ENCODE measurements at regions not wholly inside any gene's neighbourhood (a gene's known extent, or its start where the extent isn't known, plus 50 kb on each side); places are given as distances from the start of the nearest gene placed in this dataset.
"Not testable (repeated sequence)": the region's sequence is repeated elsewhere in the genome, so short reads cannot be mapped to it uniquely, and the experiment has no call there.

DNA sequence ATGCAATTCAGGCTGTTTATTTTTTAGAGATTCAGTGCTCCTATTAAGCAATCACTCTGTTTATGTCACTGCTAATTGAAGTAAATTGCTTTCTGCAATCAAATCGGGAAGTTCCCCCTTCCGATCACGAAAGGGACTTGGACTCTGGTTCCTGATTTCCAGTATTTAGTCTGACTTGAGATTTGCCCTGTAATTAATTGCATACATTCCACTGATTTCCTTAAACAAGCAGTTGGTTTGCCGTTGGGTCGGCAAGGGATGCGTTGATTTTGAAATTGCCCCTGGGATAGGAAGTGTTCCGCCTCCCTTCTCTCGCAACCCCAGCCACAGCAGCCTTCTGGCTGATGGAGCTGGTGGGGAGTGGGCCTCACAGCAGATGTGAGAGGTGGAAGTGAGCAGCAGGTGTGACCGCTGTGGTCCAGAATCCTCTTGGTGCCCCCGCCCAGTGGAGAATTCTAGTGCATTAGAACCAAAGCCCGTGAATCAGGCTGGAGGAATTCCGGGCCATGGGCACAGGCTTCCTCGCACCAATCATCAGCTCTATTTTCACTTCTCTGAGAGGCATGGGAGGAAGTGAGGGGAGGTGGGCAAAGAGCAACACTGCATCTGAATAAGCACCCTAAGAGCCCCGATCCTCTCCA is 102.5 kb downstream of the SPRY4 start:
- intact Hi-C loops (cut with micrococcal nuclease): loop anchor here (5.0 to 10.0 kb wide), 2 partner anchors 135 to 208 kb away; partner anchors contain the start of gene GNPDA1

DNA sequence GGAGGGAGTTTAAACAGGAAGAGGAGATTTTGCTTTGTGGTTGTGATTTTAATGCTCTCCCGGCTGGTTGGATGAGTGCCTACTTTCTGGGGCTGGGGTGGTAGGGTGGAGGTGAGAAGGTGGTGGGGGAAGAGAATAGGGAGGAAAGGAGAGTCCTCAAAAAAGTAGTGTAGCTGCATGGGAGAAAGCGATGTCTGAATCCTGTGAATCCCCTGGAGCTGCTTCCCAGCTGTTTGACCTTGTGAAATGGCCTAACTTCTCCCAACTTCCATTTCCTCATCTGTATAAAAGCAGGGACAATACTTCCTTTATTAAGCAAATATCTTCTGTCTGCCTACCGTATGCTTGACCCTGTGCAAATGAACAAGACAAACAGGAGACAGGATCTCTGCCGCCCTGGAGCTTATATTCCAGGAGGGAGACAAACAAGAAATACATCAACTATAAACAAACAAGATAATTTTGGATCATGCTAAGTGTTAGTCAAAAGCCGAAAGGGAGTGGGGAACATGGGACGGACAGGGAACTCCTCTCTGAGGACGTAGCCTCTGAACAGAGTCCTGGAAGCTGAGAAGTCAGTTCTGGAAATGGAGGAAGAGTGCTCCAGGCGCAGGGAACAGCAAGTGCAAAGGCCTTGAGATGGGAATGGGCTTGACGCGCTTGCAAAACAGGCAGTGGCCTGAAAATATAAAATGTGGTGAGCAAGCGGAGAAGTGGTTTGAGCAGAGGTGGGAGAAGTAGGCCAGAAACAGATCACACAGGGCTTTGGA is 103.5 kb downstream of the SPRY4 start:
- intact Hi-C loops (cut with micrococcal nuclease): loop anchor here (5.0 to 10.0 kb wide), 2 partner anchors 136 to 206 kb away; partner anchors contain the start of gene GNPDA1

DNA sequence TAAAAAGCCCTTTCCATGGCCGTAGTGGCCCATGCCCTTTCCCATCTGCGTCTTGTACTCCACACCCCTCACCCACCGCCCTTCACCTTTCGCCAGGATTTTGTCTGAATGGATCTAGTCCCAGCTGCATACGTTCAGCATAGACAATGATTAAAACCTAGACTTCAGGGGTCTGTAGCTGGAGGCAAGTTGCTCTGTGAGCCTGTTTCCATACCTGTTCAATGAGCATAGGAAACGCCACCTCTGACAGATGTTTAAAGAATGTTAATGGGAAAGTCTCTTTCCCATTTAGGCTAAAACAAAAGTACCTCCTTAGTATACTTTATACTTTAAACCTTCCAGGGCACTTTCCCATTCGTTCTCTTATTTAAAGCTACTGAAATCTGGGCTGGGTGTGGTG is 105.7 kb downstream of the SPRY4 start:
- intact Hi-C loops (cut with micrococcal nuclease): no loop called here

DNA sequence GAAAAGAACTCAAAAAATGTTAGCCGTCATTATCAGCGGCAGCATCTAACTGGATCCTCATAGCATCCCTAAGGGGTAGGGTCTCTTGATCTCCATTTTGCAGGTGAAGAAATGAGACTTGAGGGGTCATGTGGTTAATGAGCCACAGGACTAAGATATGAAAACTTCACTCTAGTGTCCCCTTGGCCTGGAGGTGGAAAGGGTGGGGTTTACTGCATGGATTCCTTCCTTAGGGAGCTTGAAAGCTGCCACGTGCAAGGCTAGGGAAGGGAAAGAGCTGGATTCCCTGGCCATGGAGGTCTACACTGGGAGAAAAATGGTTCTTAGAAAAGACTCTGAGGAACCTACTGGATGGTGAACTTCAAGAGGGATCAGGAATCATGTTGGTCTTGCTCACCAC is 107.9 kb downstream of the SPRY4 start:
- intact Hi-C loops (cut with micrococcal nuclease): no loop called here

DNA sequence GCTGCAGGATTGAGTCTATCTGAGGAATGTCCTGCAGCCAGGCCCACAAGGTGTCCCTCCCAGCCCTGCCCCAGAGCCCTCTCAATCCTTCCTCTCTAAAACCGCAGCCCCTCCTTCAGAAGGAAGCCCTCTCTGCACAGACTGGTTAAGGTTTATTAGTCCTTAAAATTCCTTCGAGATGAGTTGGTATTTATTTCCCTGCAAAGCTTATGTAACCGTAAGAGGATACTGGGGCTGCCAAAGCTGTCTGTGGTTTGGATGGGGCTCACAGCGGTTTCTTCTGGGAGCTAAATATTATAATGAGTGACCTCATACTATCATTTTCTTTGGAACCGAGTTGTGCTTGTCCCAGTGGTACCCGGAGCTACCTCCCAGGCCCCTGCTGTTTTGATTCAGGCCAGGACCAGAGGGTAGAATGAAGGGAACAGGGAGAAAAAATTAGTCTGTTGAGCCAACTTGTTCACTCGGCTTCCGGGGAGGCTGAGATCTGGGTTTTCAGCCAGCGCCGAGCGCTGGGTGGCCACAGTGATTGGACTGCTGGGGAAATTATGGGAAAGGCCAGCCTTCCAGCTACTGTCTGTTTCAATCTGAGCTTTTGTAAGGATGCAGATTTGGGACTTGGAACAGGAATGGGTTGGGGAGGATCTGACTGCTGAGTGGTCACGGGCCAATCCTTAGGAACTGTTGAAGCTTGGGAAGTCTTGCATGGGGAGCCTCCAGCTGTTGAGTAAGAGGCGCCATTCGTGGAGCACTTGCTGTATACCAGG is 107.5 kb downstream of the NDFIP1 start:
- intact Hi-C loops (cut with micrococcal nuclease): no loop called here

DNA sequence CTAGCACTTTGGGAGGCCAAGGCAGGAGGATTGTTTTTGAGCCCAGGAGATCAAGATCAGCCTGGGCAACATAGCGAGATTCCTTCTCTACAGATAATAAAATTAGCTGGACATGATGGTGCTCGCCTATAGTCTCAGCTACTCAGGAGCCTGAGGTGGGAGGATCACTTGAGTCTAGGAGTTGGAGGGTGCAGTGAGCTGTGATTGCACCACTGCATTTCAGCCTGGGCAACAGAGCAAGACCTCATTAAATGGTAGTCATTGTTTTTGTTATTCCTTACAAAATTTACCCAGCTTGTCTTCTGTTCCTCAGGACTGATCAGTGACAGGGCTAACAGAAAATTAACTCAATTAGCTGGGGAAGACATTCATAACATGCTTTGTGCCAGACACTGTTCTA is 104.5 kb downstream of the NDFIP1 start:
- intact Hi-C loops (cut with micrococcal nuclease): no loop called here

DNA sequence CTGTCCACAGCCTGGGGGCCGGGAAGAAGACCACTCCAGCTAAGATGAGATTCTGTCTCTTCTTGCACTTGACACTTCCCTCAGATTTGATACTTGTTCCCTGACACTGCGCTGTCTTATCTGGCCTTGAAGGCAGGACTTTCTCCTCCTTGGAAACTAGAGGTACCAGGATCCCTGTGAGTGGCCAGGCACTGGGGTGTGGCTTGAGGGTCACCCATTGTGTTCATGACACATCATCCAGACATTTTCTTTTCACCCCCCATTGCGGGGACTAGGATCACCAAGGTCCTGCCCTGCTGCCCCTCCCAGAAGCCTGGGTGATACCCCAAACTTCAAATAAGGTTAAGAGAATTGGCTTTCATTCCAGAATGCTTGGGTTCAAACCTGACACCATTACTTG is 103.3 kb downstream of the NDFIP1 start:
- intact Hi-C loops (cut with micrococcal nuclease): no loop called here

DNA sequence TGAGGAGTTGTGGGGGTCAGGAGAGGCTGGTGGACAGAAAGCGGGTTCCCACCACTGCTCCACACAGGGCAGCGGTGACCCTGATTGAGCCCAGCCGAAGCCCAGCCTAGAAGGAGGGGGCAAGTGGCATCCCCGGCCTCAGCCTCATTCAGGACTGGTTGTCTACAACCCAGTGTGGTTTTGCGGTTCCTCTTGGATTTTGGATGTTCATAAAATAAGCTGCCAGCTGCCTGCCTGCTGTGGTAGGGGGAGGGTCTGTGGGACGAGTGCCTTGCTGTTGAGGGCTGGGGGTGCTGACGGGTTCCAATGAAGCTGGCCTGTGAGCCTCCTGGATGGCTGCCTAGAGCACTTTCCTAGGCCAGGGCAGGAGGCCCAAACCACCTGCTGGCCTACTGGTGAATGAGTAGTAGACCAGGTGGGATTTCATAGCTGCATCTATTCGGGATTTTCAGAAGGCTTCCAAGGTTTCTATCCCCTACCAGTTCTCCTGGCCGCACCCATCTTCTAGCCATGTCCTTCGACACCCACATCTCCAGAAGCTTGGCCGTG is 102.4 kb downstream of the NDFIP1 start:
- intact Hi-C loops (cut with micrococcal nuclease): no loop called here

DNA sequence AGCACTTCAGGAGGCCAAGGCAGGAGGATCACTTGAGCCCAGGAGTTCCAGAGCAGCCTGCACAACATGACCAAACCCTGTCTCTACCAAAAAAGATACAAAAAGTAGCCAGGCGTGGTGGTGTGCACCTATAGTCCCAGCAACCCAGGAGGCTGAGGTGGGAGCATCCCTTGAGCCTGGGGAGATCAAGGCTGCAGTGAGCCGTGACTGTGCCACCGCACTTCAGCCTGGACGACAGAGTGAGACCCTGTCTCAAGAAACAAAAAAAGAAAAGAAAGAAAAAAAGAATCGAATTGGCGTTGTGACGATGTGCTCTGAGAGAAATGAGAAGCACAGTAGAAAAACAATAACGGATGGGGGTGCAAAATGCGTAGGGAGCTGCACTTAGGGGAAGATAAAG is 101.4 kb downstream of the NDFIP1 start:
- intact Hi-C loops (cut with micrococcal nuclease): no loop called here

DNA sequence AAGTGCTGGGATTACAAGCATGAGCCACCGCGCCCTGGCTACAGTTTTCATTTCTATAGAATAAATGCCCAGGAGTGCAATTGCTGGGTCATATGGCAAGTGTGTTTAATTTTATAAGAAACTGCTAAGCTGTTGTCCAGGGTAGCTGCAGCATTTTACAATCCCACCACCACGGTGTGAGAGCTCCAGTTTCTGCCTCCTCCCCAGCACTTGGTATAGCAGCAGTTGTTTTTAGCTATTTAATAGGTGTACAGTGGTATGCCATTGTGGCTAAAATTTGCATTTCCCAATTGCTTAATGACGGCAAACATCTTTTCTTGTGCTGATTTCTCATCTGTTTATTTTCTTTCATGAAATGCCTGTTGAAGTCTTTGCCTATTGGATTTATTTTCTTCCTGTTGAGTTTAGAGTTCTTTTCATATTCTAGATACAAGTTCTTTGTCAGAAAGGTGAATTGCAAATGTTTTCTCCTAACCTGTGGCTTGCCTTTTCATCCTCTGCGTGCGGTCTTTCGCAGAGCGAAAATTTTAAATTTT is 100.3 kb downstream of the NDFIP1 start:
- intact Hi-C loops (cut with micrococcal nuclease): no loop called here

DNA sequence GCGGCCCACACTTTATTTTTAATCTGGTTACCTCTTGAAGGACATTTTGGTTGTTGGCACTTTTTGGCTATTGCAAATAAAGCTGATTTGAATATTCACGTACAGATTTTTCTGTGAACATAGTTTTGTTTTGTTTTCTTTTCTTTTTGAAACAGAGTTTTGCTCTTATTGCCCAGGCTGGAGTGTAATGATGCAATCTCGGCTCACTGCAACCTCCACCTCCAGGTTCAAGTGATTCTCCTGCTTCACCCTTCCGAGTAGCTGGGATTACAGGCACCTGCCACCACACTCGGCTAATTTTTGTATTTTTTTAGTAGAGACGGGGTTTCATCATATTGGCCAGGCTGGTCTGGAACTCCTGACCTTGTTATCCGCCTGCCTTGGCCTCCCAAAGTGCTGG is 99.7 kb downstream of the NDFIP1 start:
- intact Hi-C loops (cut with micrococcal nuclease): not testable (repeated sequence)

DNA sequence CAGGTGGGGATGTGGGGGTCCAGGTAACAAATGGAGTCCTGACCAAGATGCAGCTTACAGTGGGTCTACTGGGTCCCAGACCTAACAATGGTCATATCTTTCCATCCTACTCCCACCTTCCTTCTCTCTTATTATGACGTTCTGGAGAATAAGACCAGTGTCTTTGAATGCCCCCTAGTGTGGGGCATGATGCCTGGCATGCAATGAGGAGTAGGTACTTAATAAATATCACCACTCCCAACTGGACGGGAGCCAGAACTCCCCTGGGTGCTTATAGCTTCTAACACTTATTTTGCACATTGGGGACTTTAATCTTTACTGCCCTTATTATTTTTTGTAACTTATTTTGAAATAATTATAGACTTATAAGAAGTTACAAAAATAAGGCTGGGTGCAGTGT is 98.2 kb downstream of the NDFIP1 start:
- intact Hi-C loops (cut with micrococcal nuclease): no loop called here

DNA sequence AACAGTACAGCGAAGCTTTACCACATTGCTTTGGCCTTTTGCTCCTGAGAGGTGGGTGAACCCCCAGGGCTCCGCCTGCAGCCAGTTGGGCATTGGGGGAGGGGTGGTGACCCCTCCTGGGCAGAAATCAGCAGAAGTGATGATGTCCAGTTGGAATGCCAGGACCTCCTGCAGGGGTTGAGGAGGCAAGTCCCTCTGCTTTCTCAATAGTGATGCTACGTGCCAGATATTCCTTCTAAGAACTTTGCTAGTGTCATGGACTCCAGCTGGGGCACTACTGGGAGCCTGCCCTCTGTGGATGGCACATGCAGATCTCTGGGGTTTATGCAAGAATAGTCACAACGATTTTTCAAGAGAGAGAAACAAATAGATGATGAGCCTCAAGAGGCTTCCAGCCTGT is 95.6 kb downstream of the NDFIP1 start:
- intact Hi-C loops (cut with micrococcal nuclease): no loop called here

All from T-helper 2 cell treated with Interferon-gamma antibody and Interleukin-4, amounts not matched to agents 100 ng/mL and 5 ng/mL, for 36 hours (primary cell).